SH-SY5Y (cell line): ENCODE measurements at regions not wholly inside any gene's neighbourhood (a gene's known extent, or its start where the extent isn't known, plus 50 kb on each side); places are given as distances from the start of the nearest gene placed in this dataset.

ENCODE experiments used
- GATA2 ChIP-seq: IDR thresholded peaks from 2 replicates; pipeline ENCODE4 v1.6.1; 2011; ENCODE audit warnings: mild to moderate bottlenecking, low read depth, low read length
- GATA3 ChIP-seq: IDR thresholded peaks from 2 replicates; pipeline ENCODE4 v1.6.1; 2011; ENCODE audit warnings: low read depth, mild to moderate bottlenecking, low read length, moderate library complexity

DNA sequence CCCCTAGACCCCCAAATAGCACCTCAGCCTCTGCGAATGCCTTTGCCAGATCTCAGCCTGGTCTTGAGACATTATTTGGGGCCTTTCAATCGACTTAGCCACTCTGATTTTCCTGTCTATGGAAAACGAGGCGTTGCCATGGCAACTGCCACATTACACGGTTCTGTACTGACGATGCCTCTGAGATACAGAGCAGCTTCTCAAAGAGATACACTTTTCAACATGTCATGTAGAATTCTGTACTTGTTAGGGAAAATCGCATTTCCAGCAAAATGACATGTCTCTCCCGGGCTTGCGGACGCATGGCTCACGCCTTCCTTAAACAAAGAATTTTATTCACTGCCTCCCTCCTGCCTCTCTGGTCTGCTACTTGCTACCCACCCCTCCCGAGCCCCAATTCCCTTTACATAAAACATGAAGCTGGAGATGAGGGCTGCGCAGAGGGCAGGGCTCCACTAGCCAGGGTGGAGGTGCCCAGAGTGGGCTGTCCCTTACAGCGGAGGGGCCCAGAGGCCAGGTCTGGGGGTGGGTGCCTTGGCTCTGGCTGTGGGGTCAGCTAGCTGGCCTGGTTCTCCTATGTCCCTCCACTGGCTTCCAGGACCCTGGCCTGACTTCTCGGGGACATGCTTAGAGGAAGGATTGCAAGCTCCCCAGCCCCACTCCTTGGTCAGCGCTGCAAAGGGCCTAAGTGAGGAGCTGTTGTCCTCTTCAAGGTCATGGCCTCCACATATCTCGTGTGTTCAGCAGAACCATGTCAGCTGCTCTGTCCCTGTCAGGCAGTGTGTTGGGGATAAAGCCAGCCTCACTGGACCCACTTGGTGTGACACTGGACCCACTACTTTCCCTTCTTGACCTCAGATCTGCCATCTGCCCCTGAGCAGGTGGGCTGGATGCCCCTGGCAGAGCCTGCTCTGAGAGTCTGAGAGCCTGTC lies 342.5 kb downstream of the RPS24 start:
- TF ChIP-seq GATA2 = no peak
- TF ChIP-seq GATA3 = no peak
